ENCODE measurements at regions not wholly inside any gene's neighbourhood (a gene's known extent, or its start where the extent isn't known, plus 50 kb on each side); places are given as distances from the start of the nearest gene placed in this dataset.

GRCh38 chr21:22224261-22224660 lies 1226.1 kb downstream of the NCAM2 start:
- TF ChIP-seq SREBF2 (IDR thresholded peaks at IDR 0.05) (no peak), CTCF (IDR thresholded peaks at IDR 0.05) (no peak), POLR2A (IDR thresholded peaks at IDR 0.05; ENCODE audit: low read length) (no peak), JUNB (IDR thresholded peaks at IDR 0.05) (no peak), PBX3 (IDR thresholded peaks at IDR 0.05) (no peak), EP300 (IDR thresholded peaks at IDR 0.05) (no peak), CBX8 (IDR thresholded peaks at IDR 0.05) (no peak), CHD2 (IDR thresholded peaks at IDR 0.05; ENCODE audit: low read length, partially characterized antibody) (no peak), REST (IDR thresholded peaks at IDR 0.05) (no peak), POLR2AphosphoS2 (conservative IDR thresholded peaks at IDR 0.05; ENCODE audit: low read length) (no peak), NR3C1 (IDR thresholded peaks at IDR 0.05) (no peak), E2F6 (IDR thresholded peaks at IDR 0.05; ENCODE audit: borderline replicate concordance, low read depth) (no peak), HMGXB4 (CRISPR knock-in tag; IDR thresholded peaks at IDR 0.05; ENCODE audit: borderline replicate concordance) (no peak)
